Testis (tissue), 2 donors: ENCODE measurements at regions not wholly inside any gene's neighbourhood (a gene's known extent, or its start where the extent isn't known, plus 50 kb on each side); places are given as distances from the start of the nearest gene placed in this dataset.

Experiments used
- POLR2A ChIP-seq: fragments of 450-650 bp; IDR thresholded peaks from one replicate; pipeline ENCODE4 v1.6.1; 2017; ENCODE audit warnings: antibody characterized with exemption, mild to moderate bottlenecking, moderate library complexity
- TF ChIP-seq, protein P1 (sequence below), 3 experiments: fragments of 450-650 bp in 2 of 3; fragments of 200-600 bp in 1 of 3; sonication (generic) in 1 of 3; IDR thresholded peaks; one replicate each; pipeline ENCODE4 v1.5.1; 2016 to 2019; ENCODE audit warnings: antibody characterized with exemption in 3 of 3, mild to moderate bottlenecking in 2 of 3, moderate library complexity in 1 of 3

DNA sequence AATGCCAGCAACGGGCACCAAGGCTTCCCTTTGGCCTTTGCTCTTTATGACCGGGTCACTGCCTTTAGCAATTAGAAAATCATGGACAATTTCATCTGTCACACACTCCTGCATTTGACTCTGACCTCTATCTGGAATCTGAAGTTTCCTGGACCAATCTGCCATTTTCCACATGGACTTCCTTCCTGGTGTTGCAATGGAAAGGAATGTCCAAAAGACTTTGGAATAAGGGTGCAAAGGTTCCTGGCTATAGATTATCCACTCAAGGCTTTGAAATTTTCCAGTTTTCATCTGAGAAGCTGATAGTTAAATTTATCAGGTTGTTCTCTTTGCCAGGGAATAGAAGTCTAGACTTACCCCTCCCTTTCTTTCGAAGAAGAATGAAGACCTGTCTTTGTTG lies 523.1 kb upstream of the ZNF462 start:
- no peak for TF ChIP-seq POLR2A
- TF ChIP-seq, protein P1, sequence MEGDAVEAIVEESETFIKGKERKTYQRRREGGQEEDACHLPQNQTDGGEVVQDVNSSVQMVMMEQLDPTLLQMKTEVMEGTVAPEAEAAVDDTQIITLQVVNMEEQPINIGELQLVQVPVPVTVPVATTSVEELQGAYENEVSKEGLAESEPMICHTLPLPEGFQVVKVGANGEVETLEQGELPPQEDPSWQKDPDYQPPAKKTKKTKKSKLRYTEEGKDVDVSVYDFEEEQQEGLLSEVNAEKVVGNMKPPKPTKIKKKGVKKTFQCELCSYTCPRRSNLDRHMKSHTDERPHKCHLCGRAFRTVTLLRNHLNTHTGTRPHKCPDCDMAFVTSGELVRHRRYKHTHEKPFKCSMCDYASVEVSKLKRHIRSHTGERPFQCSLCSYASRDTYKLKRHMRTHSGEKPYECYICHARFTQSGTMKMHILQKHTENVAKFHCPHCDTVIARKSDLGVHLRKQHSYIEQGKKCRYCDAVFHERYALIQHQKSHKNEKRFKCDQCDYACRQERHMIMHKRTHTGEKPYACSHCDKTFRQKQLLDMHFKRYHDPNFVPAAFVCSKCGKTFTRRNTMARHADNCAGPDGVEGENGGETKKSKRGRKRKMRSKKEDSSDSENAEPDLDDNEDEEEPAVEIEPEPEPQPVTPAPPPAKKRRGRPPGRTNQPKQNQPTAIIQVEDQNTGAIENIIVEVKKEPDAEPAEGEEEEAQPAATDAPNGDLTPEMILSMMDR (IDR thresholded peaks at IDR 0.05): no peak
